SH-SY5Y (cell line): ENCODE measurements at regions not wholly inside any gene's neighbourhood (a gene's known extent, or its start where the extent isn't known, plus 50 kb on each side); places are given as distances from the start of the nearest gene placed in this dataset.

ENCODE experiments used
- GATA2 ChIP-seq: IDR thresholded peaks from 2 replicates; pipeline ENCODE4 v1.6.1; 2011; ENCODE audit warnings: mild to moderate bottlenecking, low read depth, low read length
- GATA3 ChIP-seq: IDR thresholded peaks from 2 replicates; pipeline ENCODE4 v1.6.1; 2011; ENCODE audit warnings: low read depth, mild to moderate bottlenecking, low read length, moderate library complexity

DNA sequence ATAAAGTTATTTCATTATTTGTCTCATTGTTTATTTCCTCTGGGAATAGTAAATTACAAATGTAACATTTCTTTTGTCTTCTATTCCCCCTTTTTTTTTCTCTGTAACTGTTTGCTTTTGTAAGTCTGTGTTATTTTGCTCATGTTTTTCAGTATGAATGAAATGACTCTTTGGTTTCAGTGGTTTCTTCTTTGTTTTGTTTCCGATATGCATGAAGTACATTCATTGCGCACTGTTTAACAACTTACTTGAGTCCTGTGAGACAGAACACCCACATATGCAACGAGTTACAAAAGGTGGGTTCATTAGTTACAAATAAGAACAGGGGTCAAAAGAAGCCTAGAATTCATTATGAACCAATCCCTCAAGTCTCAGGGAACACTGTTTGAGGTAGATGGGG is 175.0 kb upstream of the UGT8 start:
- no peak for TF ChIP-seq GATA2
- no peak for TF ChIP-seq GATA3
